ENCODE measurements at regions not wholly inside any gene's neighbourhood (a gene's known extent, or its start where the extent isn't known, plus 50 kb on each side); places are given as distances from the start of the nearest gene placed in this dataset.

GRCh38 chrX:126300401-126300800 lies 134.3 kb upstream of the DCAF12L2 start:
- TF ChIP-seq CTCF (IDR thresholded peaks at IDR 0.05; ENCODE audit: extremely low read depth in 1 of 2, insufficient read depth in 1 of 2, low read depth in 1 of 2, low read length in 2 of 2) (no peak), EZH2 (IDR thresholded peaks at IDR 0.05; ENCODE audit: borderline replicate concordance, low read depth, low read length, severe bottlenecking) (no peak), POLR2AphosphoS5 (IDR thresholded peaks at IDR 0.05; ENCODE audit: insufficient read depth, low read depth, low read length) (no peak), POLR2A (IDR thresholded peaks at IDR 0.05; ENCODE audit: low read depth, low read length) (no peak), JUN (IDR thresholded peaks at IDR 0.05; ENCODE audit: borderline replicate concordance, insufficient read depth, insufficient read length, low read depth) (no peak), MAX (IDR thresholded peaks at IDR 0.05; ENCODE audit: insufficient read depth, insufficient read length) (no peak), MYC (IDR thresholded peaks at IDR 0.05; ENCODE audit: low read depth, low read length) (no peak), GATA2 (IDR thresholded peaks at IDR 0.05; ENCODE audit: insufficient read depth, insufficient read length, low read depth, low read length) (no peak), FOS (IDR thresholded peaks at IDR 0.05; ENCODE audit: borderline replicate concordance, insufficient read depth, low read length) (no peak)
